ENCODE measurements at regions not wholly inside any gene's neighbourhood (a gene's known extent, or its start where the extent isn't known, plus 50 kb on each side); places are given as distances from the start of the nearest gene placed in this dataset.

DNA sequence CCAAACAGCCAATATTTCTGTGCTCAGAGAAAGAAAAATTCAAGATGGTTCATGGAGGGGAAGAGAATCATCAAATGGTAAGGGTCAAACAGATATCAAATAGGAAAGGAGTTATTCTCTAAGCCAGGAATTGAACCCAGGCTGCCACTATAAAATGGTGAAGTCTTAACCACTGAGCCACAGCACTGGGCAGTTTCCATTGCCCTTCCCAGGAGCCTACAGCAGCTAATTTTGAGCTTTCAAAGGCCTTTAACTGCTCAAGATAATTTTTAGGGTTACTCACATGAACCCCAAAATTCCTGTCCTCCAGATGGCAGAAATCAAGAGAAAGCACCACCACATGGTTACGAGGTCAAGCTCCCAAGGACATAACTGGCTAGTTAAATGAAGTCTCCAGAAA lies 176.2 kb downstream of the KIF18A start:
- TF ChIP-seq EZH2phosphoT487 (IDR thresholded peaks at IDR 0.05; ENCODE audit: insufficient read depth, low read depth): no peak
- TF ChIP-seq EZH2 (IDR thresholded peaks at IDR 0.05; ENCODE audit: insufficient read depth, poor library complexity, severe bottlenecking): no peak

Measured in GM23248 (cell line).